ENCODE measurements at regions not wholly inside any gene's neighbourhood (a gene's known extent, or its start where the extent isn't known, plus 50 kb on each side); places are given as distances from the start of the nearest gene placed in this dataset.

DNA sequence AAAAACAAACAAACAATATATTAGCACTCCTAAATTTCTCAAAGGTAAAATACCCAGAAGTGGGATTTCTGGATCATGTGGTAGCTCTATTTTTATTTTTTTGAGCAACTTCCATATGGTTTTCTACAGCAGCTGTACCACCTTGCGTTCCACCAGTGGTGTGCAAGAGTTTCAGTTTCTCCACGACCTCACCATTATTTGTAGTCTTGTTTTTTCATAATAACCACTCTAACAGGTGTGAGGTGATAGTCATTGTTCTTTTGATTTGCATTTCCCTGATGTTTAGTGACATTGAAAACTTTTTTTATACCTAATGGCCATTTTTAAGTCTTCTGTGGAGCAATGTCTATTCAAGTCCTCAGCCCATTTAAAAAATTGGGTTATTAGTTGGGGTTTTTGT is 127.3 kb upstream of the SLC38A2 start:
- TF ChIP-seq, protein P1, sequence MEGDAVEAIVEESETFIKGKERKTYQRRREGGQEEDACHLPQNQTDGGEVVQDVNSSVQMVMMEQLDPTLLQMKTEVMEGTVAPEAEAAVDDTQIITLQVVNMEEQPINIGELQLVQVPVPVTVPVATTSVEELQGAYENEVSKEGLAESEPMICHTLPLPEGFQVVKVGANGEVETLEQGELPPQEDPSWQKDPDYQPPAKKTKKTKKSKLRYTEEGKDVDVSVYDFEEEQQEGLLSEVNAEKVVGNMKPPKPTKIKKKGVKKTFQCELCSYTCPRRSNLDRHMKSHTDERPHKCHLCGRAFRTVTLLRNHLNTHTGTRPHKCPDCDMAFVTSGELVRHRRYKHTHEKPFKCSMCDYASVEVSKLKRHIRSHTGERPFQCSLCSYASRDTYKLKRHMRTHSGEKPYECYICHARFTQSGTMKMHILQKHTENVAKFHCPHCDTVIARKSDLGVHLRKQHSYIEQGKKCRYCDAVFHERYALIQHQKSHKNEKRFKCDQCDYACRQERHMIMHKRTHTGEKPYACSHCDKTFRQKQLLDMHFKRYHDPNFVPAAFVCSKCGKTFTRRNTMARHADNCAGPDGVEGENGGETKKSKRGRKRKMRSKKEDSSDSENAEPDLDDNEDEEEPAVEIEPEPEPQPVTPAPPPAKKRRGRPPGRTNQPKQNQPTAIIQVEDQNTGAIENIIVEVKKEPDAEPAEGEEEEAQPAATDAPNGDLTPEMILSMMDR (IDR thresholded peaks at IDR 0.05; ENCODE audit: poor library complexity, severe bottlenecking) = no peak
- no peak for DNase-seq (ENCODE audit: low spot score)
- no peaks in the 10 kb centered on the region for H3K27me3 ChIP-seq (ENCODE audit: insufficient read depth, poor library complexity, severe bottlenecking)
- H3K36me3 ChIP-seq (ENCODE audit: low read depth) = no peaks in the 10 kb centered on the region
- no peak overlapping the region for H3K27ac ChIP-seq (ENCODE audit: poor library complexity, severe bottlenecking)
- ATAC-seq (ENCODE audit: low read depth) = no peak
- H3K4me1 ChIP-seq (ENCODE audit: insufficient read depth, poor library complexity, severe bottlenecking) = peaks cover under 1% of the 10 kb centered on the region
- no peak overlapping the region for H3K4me3 ChIP-seq (ENCODE audit: severe bottlenecking)
- peaks cover 5% of the 10 kb centered on the region for H3K9me3 ChIP-seq (ENCODE audit: severe bottlenecking)

DNA sequence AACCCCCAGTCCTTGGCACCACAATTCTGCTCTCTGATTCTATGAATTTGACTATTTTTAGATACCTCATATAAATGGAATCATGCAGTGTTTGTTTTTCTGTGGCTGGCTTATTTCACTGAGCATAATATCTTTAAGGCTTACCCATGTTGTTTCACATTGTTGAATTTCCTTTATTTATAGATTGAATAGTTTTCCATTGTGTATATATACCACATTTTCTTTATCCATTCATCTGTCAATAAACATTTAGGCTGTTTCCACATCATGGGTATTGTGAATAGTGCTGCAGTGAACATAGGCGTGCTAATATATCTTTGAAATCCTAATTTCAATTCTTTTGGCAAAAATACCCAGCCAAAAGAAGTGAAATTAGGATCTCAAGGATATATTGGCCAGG is 126.7 kb upstream of the SLC38A2 start:
- peaks cover 7% of the 10 kb centered on the region for H3K4me1 ChIP-seq (ENCODE audit: insufficient read depth, poor library complexity, severe bottlenecking)
- DNase-seq (ENCODE audit: low spot score) (no peak), ATAC-seq (ENCODE audit: low read depth) (no peak)
- no peaks in the 10 kb centered on the region for H3K36me3 ChIP-seq (ENCODE audit: low read depth)
- no peak overlapping the region for H3K4me3 ChIP-seq (ENCODE audit: severe bottlenecking)
- TF ChIP-seq, protein P1 (IDR thresholded peaks at IDR 0.05; ENCODE audit: poor library complexity, severe bottlenecking) = no peak
- no peak overlapping the region for H3K27ac ChIP-seq (ENCODE audit: poor library complexity, severe bottlenecking)
- H3K9me3 ChIP-seq (ENCODE audit: severe bottlenecking) = peaks cover 3% of the 10 kb centered on the region
- no peaks in the 10 kb centered on the region for H3K27me3 ChIP-seq (ENCODE audit: insufficient read depth, poor library complexity, severe bottlenecking)

DNA sequence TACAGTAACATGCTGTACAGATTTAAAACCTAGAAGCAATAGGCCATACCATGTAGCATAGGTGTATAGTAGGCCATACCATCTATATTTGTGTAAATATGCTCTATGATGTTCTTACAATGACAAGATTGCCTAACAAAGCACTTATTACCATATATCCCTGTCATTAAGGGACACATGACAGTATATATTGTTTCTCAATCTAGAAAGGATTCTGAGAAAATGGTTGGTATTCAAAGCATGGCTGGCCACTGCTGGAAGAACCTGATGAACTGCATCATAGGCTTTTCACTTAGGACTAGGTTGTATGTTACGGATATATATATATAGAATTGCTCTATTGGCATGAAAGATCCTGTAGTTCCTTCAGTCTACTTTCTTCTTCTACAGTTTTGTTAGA is 125.2 kb upstream of the SLC38A2 start:
- no peak overlapping the region for H3K27ac ChIP-seq (ENCODE audit: poor library complexity, severe bottlenecking)
- H3K4me3 ChIP-seq (ENCODE audit: severe bottlenecking) = no peak overlapping the region
- peaks cover 22% of the 10 kb centered on the region for H3K4me1 ChIP-seq (ENCODE audit: insufficient read depth, poor library complexity, severe bottlenecking)
- ATAC-seq (ENCODE audit: low read depth) (no peak), DNase-seq (ENCODE audit: low spot score) (no peak)
- H3K36me3 ChIP-seq (ENCODE audit: low read depth) = no peaks in the 10 kb centered on the region
- TF ChIP-seq, protein P1 (IDR thresholded peaks at IDR 0.05; ENCODE audit: poor library complexity, severe bottlenecking) = no peak
- H3K9me3 ChIP-seq (ENCODE audit: severe bottlenecking) = peaks cover 3% of the 10 kb centered on the region
- H3K27me3 ChIP-seq (ENCODE audit: insufficient read depth, poor library complexity, severe bottlenecking) = no peaks in the 10 kb centered on the region

DNA sequence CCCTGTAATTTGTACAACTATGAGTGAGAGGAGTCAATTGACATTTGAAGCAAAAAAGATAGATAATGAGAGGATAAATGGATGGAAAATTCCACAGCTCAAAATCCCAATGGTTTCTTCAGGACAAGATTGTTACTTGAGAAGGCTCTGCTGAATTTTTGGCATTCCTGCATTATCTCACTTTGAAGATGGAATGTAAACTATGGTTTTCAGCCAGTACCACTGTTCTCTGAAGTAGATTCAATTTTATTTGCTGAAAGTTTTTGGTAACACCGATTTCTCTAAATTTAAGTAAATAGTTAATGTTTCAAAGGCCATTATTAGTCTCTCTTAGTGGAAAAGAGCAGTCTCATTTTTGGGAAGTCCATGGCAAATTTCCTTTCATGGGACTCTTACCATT is 121.9 kb upstream of the SLC38A2 start:
- ATAC-seq (ENCODE audit: low read depth) = peak; percentile 28; the same call in 1 of the 3 replicates
- DNase-seq (ENCODE audit: low spot score) = no peak
- Histone ChIP-seq H3K4me3 (ENCODE audit: severe bottlenecking) (no peak overlapping the region), H3K36me3 (ENCODE audit: low read depth) (no peaks in the 10 kb centered on the region), H3K4me1 (ENCODE audit: insufficient read depth, poor library complexity, severe bottlenecking) (peaks cover 52% of the 10 kb centered on the region), H3K9me3 (ENCODE audit: severe bottlenecking) (no peaks in the 10 kb centered on the region), H3K27ac (ENCODE audit: poor library complexity, severe bottlenecking) (peak overlapping the region; percentile 96), H3K27me3 (ENCODE audit: insufficient read depth, poor library complexity, severe bottlenecking) (no peaks in the 10 kb centered on the region)
- TF ChIP-seq, protein P1 (IDR thresholded peaks at IDR 0.05; ENCODE audit: poor library complexity, severe bottlenecking) = no peak

DNA sequence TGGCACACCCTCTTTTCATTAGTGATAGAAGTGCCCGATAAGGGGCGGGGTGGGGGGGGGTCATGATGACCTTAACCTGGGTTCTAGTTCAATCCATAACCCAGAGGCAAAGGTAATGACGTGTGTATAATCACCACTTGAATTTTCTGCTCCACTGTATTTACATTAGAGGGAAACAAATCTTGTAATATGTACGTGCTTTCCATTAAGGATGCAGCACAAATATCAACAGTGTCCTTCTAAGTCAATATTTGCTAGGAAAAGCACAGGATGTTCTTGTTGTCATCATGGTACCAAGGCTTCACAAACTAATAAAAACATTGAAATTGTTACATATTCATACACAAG is 121.2 kb upstream of the SLC38A2 start:
- DNase-seq (ENCODE audit: low spot score) = no peak
- no peaks in the 10 kb centered on the region for H3K36me3 ChIP-seq (ENCODE audit: low read depth)
- H3K27me3 ChIP-seq (ENCODE audit: insufficient read depth, poor library complexity, severe bottlenecking) = no peaks in the 10 kb centered on the region
- TF ChIP-seq, protein P1 (IDR thresholded peaks at IDR 0.05; ENCODE audit: poor library complexity, severe bottlenecking) = no peak
- H3K4me3 ChIP-seq (ENCODE audit: severe bottlenecking) = no peak overlapping the region
- H3K4me1 ChIP-seq (ENCODE audit: insufficient read depth, poor library complexity, severe bottlenecking) = peaks cover 52% of the 10 kb centered on the region
- no peaks in the 10 kb centered on the region for H3K9me3 ChIP-seq (ENCODE audit: severe bottlenecking)
- no peak for ATAC-seq (ENCODE audit: low read depth)
- H3K27ac ChIP-seq (ENCODE audit: poor library complexity, severe bottlenecking) = peak overlapping the region; percentile 96

Measured in RWPE2 (cell line).